GM12878 (cell line): ENCODE measurements at regions not wholly inside any gene's neighbourhood (a gene's known extent, or its start where the extent isn't known, plus 50 kb on each side); places are given as distances from the start of the nearest gene placed in this dataset.

Experiments used
- ATAC-seq: fragments of 200-7000 bp; cut with Tn5 transposase; 3 replicates; pipeline ENCODE4 v1.9.1; 2020; ENCODE audit warnings: mild to moderate bottlenecking, moderate library complexity
- BruUV-seq: library from RNA; stranded (reverse); fragments of 400-500 nt; replicated peaks from 2 replicates; lab custom pipeline; 2021; lab: Mats Ljungman, UMichigan
- CTCF ChIA-PET: fragments of 300-600 bp; sonication (Branson Sonifier 250); formaldehyde crosslinking; extraction: SDS; loops from one replicate; lab custom pipeline; 2021; ENCODE audit warnings: inconsistent platforms; lab: Yijun Ruan, JAX
- POLR2A ChIA-PET: fragments of 350-600 bp; formaldehyde crosslinking; extraction: SDS; loops from one replicate; lab custom pipeline; 2021; ENCODE audit warnings: inconsistent platforms; lab: Charles Lee
- RAD21 ChIA-PET: fragments of 300-600 bp; sonication (Branson Sonifier 250); formaldehyde crosslinking; loops from one replicate; lab custom pipeline; 2023; ENCODE audit warnings: antibody characterized with exemption; ENCODE audit not compliant: unreplicated experiment; lab: Charles Lee
- SMC1A ChIA-PET: fragments of 300-600 bp; sonication (Branson Sonifier 250); formaldehyde crosslinking; loops from one replicate; lab custom pipeline; 2023; ENCODE audit not compliant: unreplicated experiment, uncharacterized antibody; lab: Charles Lee
- DNase-seq: peaks from one replicate; pipeline ENCODE4 v3.0.0-alpha.2; 2011; ENCODE audit warnings: low read depth, low spot score
- FAIRE-seq: peaks from 3 replicates; lab custom pipeline; 2011; peaks lifted over from hg19 to GRCh38; lab: Jason Lieb, UNC
- H2AFZ ChIP-seq: 2 replicates; pipeline ENCODE4 v1.6.0; 2011; ENCODE audit warnings: low read depth, low read length, control low read depth; ENCODE audit not compliant: control insufficient read depth
- H3K27ac ChIP-seq: 2 replicates; pipeline ENCODE4 v1.5.1; 2011; ENCODE audit warnings: control low read depth; ENCODE audit not compliant: control insufficient read depth, insufficient read depth
- H3K27me3 ChIP-seq, 2 experiments: replicated peaks in 1 of 2; 2 replicates each; pipeline versions ENCODE4 v1.6.0 to v1.6.1; 2011; ENCODE audit warnings: low read length in 1 of 2; ENCODE audit not compliant: control insufficient read depth in 2 of 2, insufficient read depth in 2 of 2
- H3K36me3 ChIP-seq, 2 experiments: 2 replicates each; pipeline ENCODE4 v1.5.1; 2011; ENCODE audit warnings: low read length in 1 of 2; ENCODE audit not compliant: control insufficient read depth in 2 of 2, insufficient read depth in 2 of 2
- H3K4me1 ChIP-seq: 2 replicates; pipeline ENCODE4 v1.6.1; 2011; ENCODE audit warnings: mild to moderate bottlenecking, low read length, moderate library complexity, mixed read lengths; ENCODE audit not compliant: control insufficient read depth, insufficient read depth
- H3K4me2 ChIP-seq: 2 replicates; pipeline ENCODE4 v1.6.0; 2011; ENCODE audit warnings: control low read depth; ENCODE audit not compliant: control insufficient read depth, insufficient read depth
- H3K4me3 ChIP-seq: fragments of 200-600 bp; sonication (generic); 2 replicates; pipeline ENCODE4 v1.5.1; 2016
- H3K79me2 ChIP-seq: 2 replicates; pipeline ENCODE4 v1.6.0; 2011; ENCODE audit warnings: low read length; ENCODE audit not compliant: control insufficient read depth, insufficient read depth
- H3K9ac ChIP-seq: 2 replicates; pipeline ENCODE4 v1.8.0; 2011; ENCODE audit warnings: low read length, control low read depth, mixed read lengths; ENCODE audit not compliant: control insufficient read depth, insufficient read depth
- H3K9me3 ChIP-seq: replicated peaks from 3 replicates; pipeline ENCODE4 v1.5.1; 2011; ENCODE audit warnings: mild to moderate bottlenecking, low read length; ENCODE audit not compliant: control insufficient read depth, insufficient read depth
- H4K20me1 ChIP-seq: 2 replicates; pipeline ENCODE4 v1.6.0; 2011; ENCODE audit not compliant: control insufficient read depth, insufficient read depth
- BACH1 ChIP-seq: fragments of 450-650 bp; IDR thresholded peaks from 2 replicates; pipeline ENCODE4 v1.6.1; 2017; ENCODE audit warnings: mild to moderate bottlenecking, borderline replicate concordance
- BHLHE40 ChIP-seq, 2 experiments: fragments of 450-650 bp in 1 of 2; IDR thresholded peaks; 2 replicates each; pipeline ENCODE4 v1.6.1; 2011 to 2017; ENCODE audit warnings: low read depth in 2 of 2, borderline replicate concordance in 1 of 2, improper control_type of control experiment in 1 of 2, low read length in 1 of 2, mild to moderate bottlenecking in 1 of 2
- CREB1 ChIP-seq: IDR thresholded peaks from 2 replicates; pipeline ENCODE4 v1.6.1; 2012; ENCODE audit warnings: low read depth, mild to moderate bottlenecking, inconsistent platforms
- DPF2 ChIP-seq: fragments of 450-650 bp; IDR thresholded peaks from 2 replicates; pipeline ENCODE4 v1.6.1; 2017; ENCODE audit warnings: mild to moderate bottlenecking
- EP300 ChIP-seq, 2 experiments: fragments of 150-350 bp in 1 of 2; IDR thresholded peaks; 2 replicates each; pipeline ENCODE4 v1.6.1; 2011 to 2012; ENCODE audit warnings: low read depth in 2 of 2, low read length in 2 of 2, borderline replicate concordance in 1 of 2, improper control_type of control experiment in 1 of 2, inconsistent platforms in 1 of 2; ENCODE audit not compliant: control insufficient read depth in 1 of 2
- HCFC1 ChIP-seq: fragments of 150-350 bp; IDR thresholded peaks from 2 replicates; pipeline ENCODE4 v1.6.1; 2014; ENCODE audit warnings: low read length
- KLF5 ChIP-seq: fragments of 450-650 bp; IDR thresholded peaks from 2 replicates; pipeline ENCODE4 v1.6.1; 2014; ENCODE audit warnings: mild to moderate bottlenecking; ENCODE audit not compliant: partially characterized antibody
- MTA2 ChIP-seq: fragments of 450-650 bp; IDR thresholded peaks from 2 replicates; pipeline ENCODE4 v1.6.1; 2016; ENCODE audit warnings: low read depth, mild to moderate bottlenecking, moderate library complexity
- POLR2AphosphoS5 ChIP-seq: IDR thresholded peaks from 2 replicates; pipeline ENCODE4 v1.6.1; 2011; ENCODE audit warnings: mild to moderate bottlenecking, low read length, inconsistent platforms
- TCF3 ChIP-seq: IDR thresholded peaks from 2 replicates; pipeline ENCODE4 v1.6.1; 2012; ENCODE audit warnings: low read depth, mild to moderate bottlenecking, low read length, borderline replicate concordance; ENCODE audit not compliant: insufficient read depth
- ZNF217 ChIP-seq: fragments of 450-650 bp; IDR thresholded peaks from 2 replicates; pipeline ENCODE4 v1.6.1; 2017; ENCODE audit warnings: antibody characterized with exemption, mild to moderate bottlenecking
- WGBS: methylation state at CpG from one replicate; pipeline ENCODE4 v1.1.6; 2016; ENCODE audit warnings: low lambda C conversion rate; ENCODE audit not compliant: insufficient replicate concordance, insufficient coverage; ENCODE audit errors: missing lambda C conversion rate; 5-methylcytosine and 5-hydroxymethylcytosine counted together
- in situ Hi-C: fragments of 300-500 bp; cut with MboI; formaldehyde crosslinking; loops from 9 replicates; pipeline ENCODE4 v1.14.3; 2018; ENCODE audit warnings: mixed read lengths
- intact Hi-C: fragments of 100-400 bp; cut with micrococcal nuclease; formaldehyde crosslinking; loops from one replicate; pipeline ENCODE4 v1.14.2; 2022; ENCODE audit not compliant: unreplicated experiment
- TF ChIP-seq, protein P1 (sequence below): fragments of 450-650 bp; IDR thresholded peaks from 2 replicates; pipeline ENCODE4 v1.6.1; 2016; ENCODE audit warnings: mild to moderate bottlenecking
- TF ChIP-seq, protein P2 (sequence below): fragments of 450-650 bp; IDR thresholded peaks from 2 replicates; pipeline ENCODE4 v1.6.1; 2017; ENCODE audit warnings: antibody characterized with exemption, mild to moderate bottlenecking, moderate library complexity
- TF ChIP-seq, protein P3 (sequence below): IDR thresholded peaks from 2 replicates; pipeline ENCODE4 v1.6.1; 2011; ENCODE audit warnings: mild to moderate bottlenecking, low read depth, low read length, moderate library complexity; ENCODE audit not compliant: insufficient replicate concordance
- TF ChIP-seq, protein P4 (sequence below): fragments of 450-650 bp; IDR thresholded peaks from 2 replicates; pipeline ENCODE4 v1.6.1; 2014; ENCODE audit warnings: mild to moderate bottlenecking

DNA sequence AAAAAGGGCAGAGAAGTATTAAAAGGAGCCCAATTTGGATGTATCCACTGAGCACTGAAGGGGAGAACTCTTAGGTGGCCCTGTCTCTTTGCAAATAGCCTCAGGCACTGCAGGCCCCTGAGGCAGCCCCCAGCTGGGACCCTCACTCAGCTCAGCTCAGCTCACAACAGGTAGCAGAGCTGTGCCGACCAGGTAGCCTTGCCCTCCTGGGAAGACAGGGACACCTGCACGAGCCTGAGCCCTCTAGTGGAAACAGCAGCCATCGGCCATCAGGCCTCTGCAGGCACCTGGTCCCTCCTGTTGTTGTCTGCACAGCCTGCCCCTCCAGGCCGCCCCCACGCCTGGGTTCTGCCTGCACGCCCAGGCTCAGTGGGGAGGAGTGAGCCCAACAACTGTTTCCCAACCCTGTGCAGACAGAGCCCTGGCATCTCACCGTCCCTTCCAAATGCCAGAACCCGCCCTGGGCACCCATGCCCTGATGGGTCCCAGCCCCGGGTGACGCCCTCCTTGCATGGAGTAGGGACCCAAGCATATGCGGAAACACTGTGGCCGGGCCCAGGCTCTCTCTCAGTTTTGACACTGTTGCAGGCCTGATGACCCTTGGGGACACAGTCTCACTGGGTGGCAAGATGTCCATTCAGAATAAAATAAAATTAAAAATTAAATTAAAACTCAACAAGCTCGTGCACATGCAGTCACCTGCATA, 60.0 kb upstream of the AJAP1 start:
- ATAC-seq (no peak), DNase-seq (no peak), FAIRE-seq (no peak)
- in situ Hi-C loops (no loop called here), intact Hi-C loops (no loop called here)
- RAD21 ChIA-PET, result no interaction called here
- POLR2A ChIA-PET, result no interaction called here
- Histone ChIP-seq H3K27ac (no peak overlapping the region), H3K36me3 (no peaks in the 10 kb centered on the region), H3K79me2 (no peaks in the 10 kb centered on the region), H4K20me1 (no peaks in the 10 kb centered on the region), H3K4me3 (no peak overlapping the region), H3K9me3 (no peaks in the 10 kb centered on the region; the same call in 2 of the 3 replicates), H3K27me3 (no peaks in the 10 kb centered on the region), H3K4me2 (no peak overlapping the region), H3K9ac (no peak overlapping the region), H2AFZ (no peak overlapping the region), H3K4me1 (no peaks in the 10 kb centered on the region)
- no TSS peak for BruUV-seq
- SMC1A ChIA-PET, result no interaction called here
- TF ChIP-seq, protein P1, sequence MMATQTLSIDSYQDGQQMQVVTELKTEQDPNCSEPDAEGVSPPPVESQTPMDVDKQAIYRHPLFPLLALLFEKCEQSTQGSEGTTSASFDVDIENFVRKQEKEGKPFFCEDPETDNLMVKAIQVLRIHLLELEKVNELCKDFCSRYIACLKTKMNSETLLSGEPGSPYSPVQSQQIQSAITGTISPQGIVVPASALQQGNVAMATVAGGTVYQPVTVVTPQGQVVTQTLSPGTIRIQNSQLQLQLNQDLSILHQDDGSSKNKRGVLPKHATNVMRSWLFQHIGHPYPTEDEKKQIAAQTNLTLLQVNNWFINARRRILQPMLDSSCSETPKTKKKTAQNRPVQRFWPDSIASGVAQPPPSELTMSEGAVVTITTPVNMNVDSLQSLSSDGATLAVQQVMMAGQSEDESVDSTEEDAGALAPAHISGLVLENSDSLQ, result no peak
- TF ChIP-seq KLF5 (no peak), MTA2 (no peak), ZNF217 (no peak), CREB1 (no peak), HCFC1 (no peak), BHLHE40 (IDR thresholded peaks at IDR 0.05; ENCODE audit: borderline replicate concordance in 1 of 2, low read depth in 2 of 2, low read length in 1 of 2) (no peak), BACH1 (no peak), EP300 (IDR thresholded peaks at IDR 0.05; ENCODE audit: borderline replicate concordance in 1 of 2, control insufficient read depth in 1 of 2, low read depth in 2 of 2, low read length in 2 of 2) (no peak), TCF3 (no peak), DPF2 (no peak), POLR2AphosphoS5 (no peak)
- TF ChIP-seq, protein P2, sequence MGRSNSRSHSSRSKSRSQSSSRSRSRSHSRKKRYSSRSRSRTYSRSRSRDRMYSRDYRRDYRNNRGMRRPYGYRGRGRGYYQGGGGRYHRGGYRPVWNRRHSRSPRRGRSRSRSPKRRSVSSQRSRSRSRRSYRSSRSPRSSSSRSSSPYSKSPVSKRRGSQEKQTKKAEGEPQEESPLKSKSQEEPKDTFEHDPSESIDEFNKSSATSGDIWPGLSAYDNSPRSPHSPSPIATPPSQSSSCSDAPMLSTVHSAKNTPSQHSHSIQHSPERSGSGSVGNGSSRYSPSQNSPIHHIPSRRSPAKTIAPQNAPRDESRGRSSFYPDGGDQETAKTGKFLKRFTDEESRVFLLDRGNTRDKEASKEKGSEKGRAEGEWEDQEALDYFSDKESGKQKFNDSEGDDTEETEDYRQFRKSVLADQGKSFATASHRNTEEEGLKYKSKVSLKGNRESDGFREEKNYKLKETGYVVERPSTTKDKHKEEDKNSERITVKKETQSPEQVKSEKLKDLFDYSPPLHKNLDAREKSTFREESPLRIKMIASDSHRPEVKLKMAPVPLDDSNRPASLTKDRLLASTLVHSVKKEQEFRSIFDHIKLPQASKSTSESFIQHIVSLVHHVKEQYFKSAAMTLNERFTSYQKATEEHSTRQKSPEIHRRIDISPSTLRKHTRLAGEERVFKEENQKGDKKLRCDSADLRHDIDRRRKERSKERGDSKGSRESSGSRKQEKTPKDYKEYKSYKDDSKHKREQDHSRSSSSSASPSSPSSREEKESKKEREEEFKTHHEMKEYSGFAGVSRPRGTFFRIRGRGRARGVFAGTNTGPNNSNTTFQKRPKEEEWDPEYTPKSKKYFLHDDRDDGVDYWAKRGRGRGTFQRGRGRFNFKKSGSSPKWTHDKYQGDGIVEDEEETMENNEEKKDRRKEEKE, result no peak
- TF ChIP-seq, protein P3, sequence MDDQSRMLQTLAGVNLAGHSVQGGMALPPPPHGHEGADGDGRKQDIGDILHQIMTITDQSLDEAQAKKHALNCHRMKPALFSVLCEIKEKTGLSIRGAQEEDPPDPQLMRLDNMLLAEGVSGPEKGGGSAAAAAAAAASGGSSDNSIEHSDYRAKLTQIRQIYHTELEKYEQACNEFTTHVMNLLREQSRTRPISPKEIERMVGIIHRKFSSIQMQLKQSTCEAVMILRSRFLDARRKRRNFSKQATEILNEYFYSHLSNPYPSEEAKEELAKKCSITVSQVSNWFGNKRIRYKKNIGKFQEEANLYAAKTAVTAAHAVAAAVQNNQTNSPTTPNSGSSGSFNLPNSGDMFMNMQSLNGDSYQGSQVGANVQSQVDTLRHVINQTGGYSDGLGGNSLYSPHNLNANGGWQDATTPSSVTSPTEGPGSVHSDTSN, result no peak
- TF ChIP-seq, protein P4, sequence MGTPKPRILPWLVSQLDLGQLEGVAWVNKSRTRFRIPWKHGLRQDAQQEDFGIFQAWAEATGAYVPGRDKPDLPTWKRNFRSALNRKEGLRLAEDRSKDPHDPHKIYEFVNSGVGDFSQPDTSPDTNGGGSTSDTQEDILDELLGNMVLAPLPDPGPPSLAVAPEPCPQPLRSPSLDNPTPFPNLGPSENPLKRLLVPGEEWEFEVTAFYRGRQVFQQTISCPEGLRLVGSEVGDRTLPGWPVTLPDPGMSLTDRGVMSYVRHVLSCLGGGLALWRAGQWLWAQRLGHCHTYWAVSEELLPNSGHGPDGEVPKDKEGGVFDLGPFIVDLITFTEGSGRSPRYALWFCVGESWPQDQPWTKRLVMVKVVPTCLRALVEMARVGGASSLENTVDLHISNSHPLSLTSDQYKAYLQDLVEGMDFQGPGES, result no peak
- 28% methylated on average over 12 of the region's 13 CpGs for WGBS
- CTCF ChIA-PET, result no interaction called here
